GM12878 (cell line): ENCODE measurements at regions not wholly inside any gene's neighbourhood (a gene's known extent, or its start where the extent isn't known, plus 50 kb on each side); places are given as distances from the start of the nearest gene placed in this dataset.

Experiments
- ATAC-seq: fragments of 200-7000 bp; cut with Tn5 transposase; 3 replicates; pipeline ENCODE4 v1.9.1; 2020; ENCODE audit warnings: mild to moderate bottlenecking, moderate library complexity
- BruUV-seq: library from RNA; stranded (reverse); fragments of 400-500 nt; replicated peaks from 2 replicates; lab custom pipeline; 2021; lab: Mats Ljungman, UMichigan
- CTCF ChIA-PET: fragments of 300-600 bp; sonication (Branson Sonifier 250); formaldehyde crosslinking; extraction: SDS; loops from one replicate; lab custom pipeline; 2021; ENCODE audit warnings: inconsistent platforms; lab: Yijun Ruan, JAX
- POLR2A ChIA-PET: fragments of 350-600 bp; formaldehyde crosslinking; extraction: SDS; loops from one replicate; lab custom pipeline; 2021; ENCODE audit warnings: inconsistent platforms; lab: Charles Lee
- RAD21 ChIA-PET: fragments of 300-600 bp; sonication (Branson Sonifier 250); formaldehyde crosslinking; loops from one replicate; lab custom pipeline; 2023; ENCODE audit warnings: antibody characterized with exemption; ENCODE audit not compliant: unreplicated experiment; lab: Charles Lee
- SMC1A ChIA-PET: fragments of 300-600 bp; sonication (Branson Sonifier 250); formaldehyde crosslinking; loops from one replicate; lab custom pipeline; 2023; ENCODE audit not compliant: unreplicated experiment, uncharacterized antibody; lab: Charles Lee
- DNase-seq: peaks from one replicate; pipeline ENCODE4 v3.0.0-alpha.2; 2011; ENCODE audit warnings: low read depth, low spot score
- FAIRE-seq: peaks from 3 replicates; lab custom pipeline; 2011; peaks lifted over from hg19 to GRCh38; lab: Jason Lieb, UNC
- H2AFZ ChIP-seq: 2 replicates; pipeline ENCODE4 v1.6.0; 2011; ENCODE audit warnings: low read depth, low read length, control low read depth; ENCODE audit not compliant: control insufficient read depth
- H3K27ac ChIP-seq: 2 replicates; pipeline ENCODE4 v1.5.1; 2011; ENCODE audit warnings: control low read depth; ENCODE audit not compliant: control insufficient read depth, insufficient read depth
- H3K27me3 ChIP-seq, 2 experiments: replicated peaks in 1 of 2; 2 replicates each; pipeline versions ENCODE4 v1.6.0 to v1.6.1; 2011; ENCODE audit warnings: low read length in 1 of 2; ENCODE audit not compliant: control insufficient read depth in 2 of 2, insufficient read depth in 2 of 2
- H3K36me3 ChIP-seq, 2 experiments: 2 replicates each; pipeline ENCODE4 v1.5.1; 2011; ENCODE audit warnings: low read length in 1 of 2; ENCODE audit not compliant: control insufficient read depth in 2 of 2, insufficient read depth in 2 of 2
- H3K4me1 ChIP-seq: 2 replicates; pipeline ENCODE4 v1.6.1; 2011; ENCODE audit warnings: mild to moderate bottlenecking, low read length, moderate library complexity, mixed read lengths; ENCODE audit not compliant: control insufficient read depth, insufficient read depth
- H3K4me2 ChIP-seq: 2 replicates; pipeline ENCODE4 v1.6.0; 2011; ENCODE audit warnings: control low read depth; ENCODE audit not compliant: control insufficient read depth, insufficient read depth
- H3K4me3 ChIP-seq: fragments of 200-600 bp; sonication (generic); 2 replicates; pipeline ENCODE4 v1.5.1; 2016
- H3K79me2 ChIP-seq: 2 replicates; pipeline ENCODE4 v1.6.0; 2011; ENCODE audit warnings: low read length; ENCODE audit not compliant: control insufficient read depth, insufficient read depth
- H3K9ac ChIP-seq: 2 replicates; pipeline ENCODE4 v1.8.0; 2011; ENCODE audit warnings: low read length, control low read depth, mixed read lengths; ENCODE audit not compliant: control insufficient read depth, insufficient read depth
- H3K9me3 ChIP-seq: replicated peaks from 3 replicates; pipeline ENCODE4 v1.5.1; 2011; ENCODE audit warnings: mild to moderate bottlenecking, low read length; ENCODE audit not compliant: control insufficient read depth, insufficient read depth
- H4K20me1 ChIP-seq: 2 replicates; pipeline ENCODE4 v1.6.0; 2011; ENCODE audit not compliant: control insufficient read depth, insufficient read depth
- DPF2 ChIP-seq: fragments of 450-650 bp; IDR thresholded peaks from 2 replicates; pipeline ENCODE4 v1.6.1; 2017; ENCODE audit warnings: mild to moderate bottlenecking
- EED ChIP-seq: sonication (generic); IDR thresholded peaks from 2 replicates; pipeline ENCODE4 v1.6.1; 2016; ENCODE audit warnings: antibody characterized with exemption, low read depth
- FOS ChIP-seq: IDR thresholded peaks from 3 replicates; pipeline ENCODE4 v1.6.1; 2011; ENCODE audit warnings: borderline replicate concordance; ENCODE audit not compliant: insufficient read length; ENCODE audit errors: extremely low read depth
- GABPA ChIP-seq: IDR thresholded peaks from 2 replicates; pipeline ENCODE4 v1.6.1; 2014; ENCODE audit warnings: antibody characterized with exemption, low read depth, mild to moderate bottlenecking, inconsistent platforms
- HDAC2 ChIP-seq: fragments of 200-600 bp; sonication (generic); IDR thresholded peaks from 2 replicates; pipeline ENCODE4 v1.6.1; 2017
- MLLT1 ChIP-seq: fragments of 450-650 bp; IDR thresholded peaks from 2 replicates; pipeline ENCODE4 v1.6.1; 2016; ENCODE audit warnings: mild to moderate bottlenecking
- NBN ChIP-seq: fragments of 450-650 bp; IDR thresholded peaks from 2 replicates; pipeline ENCODE4 v1.6.1; 2016
- POLR2AphosphoS5 ChIP-seq: IDR thresholded peaks from 2 replicates; pipeline ENCODE4 v1.6.1; 2011; ENCODE audit warnings: mild to moderate bottlenecking, low read length, inconsistent platforms
- RCOR1 ChIP-seq: conservative IDR thresholded peaks from 2 replicates; pipeline ENCODE4 v1.6.1; 2012; ENCODE audit warnings: low read depth, low read length, improper control_type of control experiment
- SMC3 ChIP-seq: IDR thresholded peaks from 2 replicates; pipeline ENCODE4 v1.6.1; 2011; ENCODE audit warnings: low read length, improper control_type of control experiment, borderline replicate concordance
- SPI1 ChIP-seq: IDR thresholded peaks from 2 replicates; pipeline ENCODE4 v1.6.1; 2011; ENCODE audit warnings: low read depth, mild to moderate bottlenecking, low read length, moderate library complexity, borderline replicate concordance; ENCODE audit not compliant: insufficient read depth
- SREBF2 ChIP-seq: IDR thresholded peaks from 2 replicates; pipeline ENCODE4 v1.6.1; 2012; ENCODE audit warnings: mild to moderate bottlenecking, low read length
- WGBS: methylation state at CpG from one replicate; pipeline ENCODE4 v1.1.6; 2016; ENCODE audit warnings: low lambda C conversion rate; ENCODE audit not compliant: insufficient replicate concordance, insufficient coverage; ENCODE audit errors: missing lambda C conversion rate; 5-methylcytosine and 5-hydroxymethylcytosine counted together
- in situ Hi-C: fragments of 300-500 bp; cut with MboI; formaldehyde crosslinking; loops from 9 replicates; pipeline ENCODE4 v1.14.3; 2018; ENCODE audit warnings: mixed read lengths
- intact Hi-C: fragments of 100-400 bp; cut with micrococcal nuclease; formaldehyde crosslinking; loops from one replicate; pipeline ENCODE4 v1.14.2; 2022; ENCODE audit not compliant: unreplicated experiment

- Histone ChIP-seq H3K4me3 (no peak overlapping the region), H2AFZ (no peak overlapping the region), H4K20me1 (no peaks in the 10 kb centered on the region), H3K36me3 (no peaks in the 10 kb centered on the region), H3K4me2 (no peak overlapping the region), H3K27me3 (peaks cover 0 to 2% of the 10 kb centered on the region in 2 experiments; a peak in 1 of 4 replicates)
- intact Hi-C loops: no loop called here
- DNase-seq (no peak), ATAC-seq (no peak)
- POLR2A ChIA-PET: no interaction called here
- SMC1A ChIA-PET: no interaction called here
- CTCF ChIA-PET: no interaction called here
- RAD21 ChIA-PET: no interaction called here
- WGBS: 31% methylated on average over 11 of the region's 11 CpGs
- TF ChIP-seq GABPA: no peak
- TF ChIP-seq EED: no peak
- no peak for TF ChIP-seq FOS
- TF ChIP-seq DPF2: no peak
- TF ChIP-seq RCOR1: no peak
- TF ChIP-seq SREBF2: no peak
- TF ChIP-seq NBN: no peak
- TF ChIP-seq SPI1: no peak
- no peak for TF ChIP-seq HDAC2
- no peak for TF ChIP-seq SMC3
- TF ChIP-seq POLR2AphosphoS5: no peak
- TF ChIP-seq MLLT1: no peak
- TF ChIP-seq, all 136 proteins: peak for 0
- no TSS peak for BruUV-seq
- H3K9me3 ChIP-seq: peaks cover 2% of the 10 kb centered on the region; the same call in 2 of the 3 replicates
- no peaks in the 10 kb centered on the region for H3K4me1 ChIP-seq
- no peak overlapping the region for H3K9ac ChIP-seq
- FAIRE-seq: no peak
- in situ Hi-C loops: no loop called here
- H3K27ac ChIP-seq: no peak overlapping the region
- H3K79me2 ChIP-seq: no peaks in the 10 kb centered on the region
Observed at GRCh38 chr2:129913695-129914495, 65.6 kb upstream of the RAB6C start.
